HepG2 (cell line): ENCODE measurements at regions not wholly inside any gene's neighbourhood (a gene's known extent, or its start where the extent isn't known, plus 50 kb on each side); places are given as distances from the start of the nearest gene placed in this dataset.

Experiments
- ATAC-seq: fragments of 200-7000 bp; cut with Tn5 transposase; 3 replicates; pipeline ENCODE4 v1.9.1; 2020; ENCODE audit warnings: mild to moderate bottlenecking, moderate library complexity
- BruUV-seq: library from RNA; stranded (reverse); fragments of 400-500 nt; replicated peaks from 2 replicates; lab custom pipeline; 2021; lab: Mats Ljungman, UMichigan
- CTCF ChIA-PET: fragments of 300-600 bp; formaldehyde crosslinking; extraction: SDS; loops from one replicate; lab custom pipeline; 2021; ENCODE audit warnings: low total read pairs, inconsistent platforms, low intra/inter-chr PET ratio; lab: Yijun Ruan, JAX
- POLR2A ChIA-PET: fragments of 350-600 bp; sonication (Branson Sonifier 250); formaldehyde crosslinking; loops from one replicate; lab custom pipeline; 2020; ENCODE audit warnings: antibody characterized with exemption, inconsistent platforms; lab: Yijun Ruan, JAX
- DNase-seq: peaks from one replicate; pipeline ENCODE4 v3.0.0-alpha.2; 2015; ENCODE audit warnings: low spot score
- FAIRE-seq: peaks from 3 replicates; lab custom pipeline; 2011; peaks lifted over from hg19 to GRCh38; lab: Jason Lieb, UNC
- H2AFZ ChIP-seq: one replicate; pipeline ENCODE4 v1.6.1; 2011; ENCODE audit warnings: low read length, inconsistent platforms
- H3K27ac ChIP-seq: fragments of 300-600 bp; 3 replicates; pipeline ENCODE4 v1.8.0; 2011; ENCODE audit warnings: mixed run types, mild to moderate bottlenecking, mixed read lengths, low read length, inconsistent platforms; ENCODE audit not compliant: insufficient read depth; ENCODE audit errors: extremely low read length
- H3K27me3 ChIP-seq, 2 experiments: fragments of 200-600 bp in 1 of 2; 2 replicates in 1 of 2; 3 replicates in 1 of 2; pipeline versions ENCODE4 v1.6.0 to v1.8.0; 2011; ENCODE audit warnings: low read length in 2 of 2, mild to moderate bottlenecking in 2 of 2, moderate library complexity in 2 of 2, inconsistent platforms in 1 of 2; ENCODE audit not compliant: insufficient read depth in 2 of 2, control insufficient read depth in 1 of 2
- H3K36me3 ChIP-seq, 2 experiments: fragments of 200-600 bp in 1 of 2; replicated peaks in 1 of 2; 2 replicates in 1 of 2; 3 replicates in 1 of 2; pipeline versions ENCODE4 v1.5.1 to v1.8.0; 2011; ENCODE audit warnings: low read length in 2 of 2, inconsistent platforms in 1 of 2; ENCODE audit not compliant: insufficient read depth in 2 of 2, control insufficient read depth in 1 of 2
- H3K4me1 ChIP-seq: 2 replicates; pipeline ENCODE4 v1.5.1; 2012; ENCODE audit warnings: low read length, inconsistent platforms; ENCODE audit not compliant: insufficient read depth
- H3K4me2 ChIP-seq: 2 replicates; pipeline ENCODE4 v1.6.0; 2011; ENCODE audit warnings: low read depth, low read length, inconsistent platforms
- H3K4me3 ChIP-seq, 3 experiments: fragments of 200-600 bp in 1 of 3; sonication (generic), shearing (Covaris generic) in 1 of 3; replicated peaks in 1 of 3; 2 replicates each; pipeline ENCODE4 v1.5.1; 2011 to 2016; ENCODE audit warnings: low read length in 3 of 3, inconsistent platforms in 2 of 3, low read depth in 2 of 3, mild to moderate bottlenecking in 2 of 3, control low read depth in 1 of 3, mixed read lengths in 1 of 3; ENCODE audit not compliant: insufficient read depth in 1 of 3
- H3K79me2 ChIP-seq: one replicate; pipeline ENCODE4 v1.6.1; 2011; ENCODE audit warnings: low read length, inconsistent platforms; ENCODE audit not compliant: insufficient read depth
- H3K9ac ChIP-seq: 2 replicates; pipeline ENCODE4 v1.6.0; 2011; ENCODE audit warnings: mild to moderate bottlenecking, low read depth, low read length, inconsistent platforms; ENCODE audit not compliant: insufficient read depth
- H3K9me3 ChIP-seq: 2 replicates; pipeline ENCODE4 v1.5.1; 2012; ENCODE audit warnings: mild to moderate bottlenecking, low read length
- H4K20me1 ChIP-seq: 2 replicates; pipeline ENCODE4 v1.6.0; 2011; ENCODE audit warnings: inconsistent platforms, mild to moderate bottlenecking, low read length, moderate library complexity; ENCODE audit not compliant: insufficient read depth
- ATM ChIP-seq: fragments of 450-650 bp; IDR thresholded peaks from 2 replicates; pipeline ENCODE4 v1.7.1; 2017; ENCODE audit warnings: mild to moderate bottlenecking, borderline replicate concordance
- CREM ChIP-seq, 2 experiments: sonication (generic) in 1 of 2; formaldehyde crosslinking in 1 of 2; IDR thresholded peaks; 2 replicates each; pipeline versions ENCODE4 v1.4.0 to v1.6.1; 2016 to 2020; ENCODE audit warnings: antibody characterized with exemption in 1 of 2, mild to moderate bottlenecking in 1 of 2, missing genetic modification reagents in 1 of 2
- TGIF2 ChIP-seq: IDR thresholded peaks from 2 replicates; pipeline ENCODE4 v1.6.1; 2016; ENCODE audit warnings: control low read depth, missing compliant biosample characterization
- THAP7 ChIP-seq: sonication (generic); formaldehyde crosslinking; IDR thresholded peaks from 2 replicates; pipeline ENCODE4 v1.8.1; 2023; ENCODE audit warnings: mild to moderate bottlenecking, missing genetic modification reagents
- ZBTB25 ChIP-seq: IDR thresholded peaks from 2 replicates; pipeline ENCODE4 v1.6.1; 2018; ENCODE audit warnings: missing genetic modification reagents
- ZNF75D ChIP-seq: sonication (generic); formaldehyde crosslinking; IDR thresholded peaks from 2 replicates; pipeline ENCODE4 v1.8.1; 2023; ENCODE audit warnings: missing genetic modification reagents, mild to moderate bottlenecking, borderline replicate concordance
- ZNF768 ChIP-seq: sonication (generic); formaldehyde crosslinking; IDR thresholded peaks from 2 replicates; pipeline ENCODE4 v1.4.0; 2020; ENCODE audit warnings: missing genetic modification reagents
- WGBS: methylation state at CpG from one replicate; pipeline ENCODE4 v1.1.6; 2017; ENCODE audit warnings: low lambda C conversion rate; 5-methylcytosine and 5-hydroxymethylcytosine counted together
- in situ Hi-C: cut with HindIII; loops from 2 replicates; pipeline ENCODE4 v1.10.0; 2017; ENCODE audit warnings: low pct_unique_long_range_greater_than_20kb; ENCODE audit not compliant: extremely low pct_ligation_motif_present
- intact Hi-C: fragments of 100-400 bp; cut with micrococcal nuclease; formaldehyde crosslinking; loops from one replicate; pipeline ENCODE4 v1.10.0; 2022; ENCODE audit not compliant: unreplicated experiment

- H2AFZ ChIP-seq = no peak overlapping the region
- H3K9ac ChIP-seq = no peak overlapping the region
- no TSS peak for BruUV-seq
- 94% methylated on average over 18 of the region's 22 CpGs for whole genome bisulfite sequencing
- ATAC-seq = no peak
- no peaks in the 10 kb centered on the region for H3K9me3 ChIP-seq
- peaks cover 15% of the 10 kb centered on the region for H3K79me2 ChIP-seq
- peaks cover 26% of the 10 kb centered on the region for H3K4me1 ChIP-seq
- no peak for DNase-seq
- no peak for FAIRE-seq
- intact Hi-C loops = no loop called here
- no peak overlapping the region for H3K4me3 ChIP-seq
- TF ChIP-seq TGIF2 (CRISPR knock-in tag) (no peak), THAP7 (CRISPR knock-in tag) (no peak), ATM (no peak), ZNF75D (no peak), CREM (IDR thresholded peaks at IDR 0.05) (no peak), CREM (CRISPR knock-in tag; IDR thresholded peaks at IDR 0.05) (no peak), ZBTB25 (no peak), ZNF768 (peak; percentile 97)
- CTCF ChIA-PET = no interaction called here
- no peak overlapping the region for H3K4me2 ChIP-seq
- in situ Hi-C loops = no loop called here
- POLR2A ChIA-PET = no interaction called here
- H3K36me3 ChIP-seq = no peaks in the 10 kb centered on the region; a peak in 3 of 5 replicates
- no peaks in the 10 kb centered on the region for H3K27me3 ChIP-seq
- H4K20me1 ChIP-seq = peaks cover 26% of the 10 kb centered on the region; the same call in 1 of the 2 replicates
- H3K27ac ChIP-seq = no peak overlapping the region
Observed at GRCh38 chr12:124505001-124505818, 62.2 kb downstream of the NCOR2 start.
